Liver (tissue), 3 donors: ENCODE measurements at regions not wholly inside any gene's neighbourhood (a gene's known extent, or its start where the extent isn't known, plus 50 kb on each side); places are given as distances from the start of the nearest gene placed in this dataset.

Source experiments
- FOXA1 ChIP-seq: IDR thresholded peaks from 2 replicates; pipeline ENCODE4 v1.6.1; 2016; ENCODE audit warnings: antibody characterized with exemption
- GABPA ChIP-seq, 2 donors: IDR thresholded peaks in 1 of 2; conservative IDR thresholded peaks in 1 of 2; 2 replicates each; pipeline ENCODE4 v1.6.1; 2016; ENCODE audit warnings: antibody characterized with exemption in 2 of 2, mild to moderate bottlenecking in 1 of 2, moderate library complexity in 1 of 2
- YY1 ChIP-seq: IDR thresholded peaks from 2 replicates; pipeline ENCODE4 v1.6.1; 2016; ENCODE audit warnings: antibody characterized with exemption, mild to moderate bottlenecking
- TF ChIP-seq, protein P1 (sequence below): fragments of 150-350 bp; IDR thresholded peaks from 2 replicates; pipeline ENCODE4 v1.5.1; 2017; ENCODE audit warnings: improper control_type of control experiment, low read depth, low read length; ENCODE audit not compliant: missing input control
- TF ChIP-seq, protein P2 (sequence below): IDR thresholded peaks from 2 replicates; pipeline ENCODE4 v1.6.1; 2016; ENCODE audit warnings: antibody characterized with exemption
- TF ChIP-seq, protein P3 (sequence below): IDR thresholded peaks from 2 replicates; pipeline ENCODE4 v1.6.1; 2016; ENCODE audit warnings: antibody characterized with exemption
- TF ChIP-seq, protein P4 (sequence below): IDR thresholded peaks from 2 replicates; pipeline ENCODE4 v1.6.1; 2016; ENCODE audit warnings: antibody characterized with exemption
- donor health status: healthy.
- donor health status: healthy.

DNA sequence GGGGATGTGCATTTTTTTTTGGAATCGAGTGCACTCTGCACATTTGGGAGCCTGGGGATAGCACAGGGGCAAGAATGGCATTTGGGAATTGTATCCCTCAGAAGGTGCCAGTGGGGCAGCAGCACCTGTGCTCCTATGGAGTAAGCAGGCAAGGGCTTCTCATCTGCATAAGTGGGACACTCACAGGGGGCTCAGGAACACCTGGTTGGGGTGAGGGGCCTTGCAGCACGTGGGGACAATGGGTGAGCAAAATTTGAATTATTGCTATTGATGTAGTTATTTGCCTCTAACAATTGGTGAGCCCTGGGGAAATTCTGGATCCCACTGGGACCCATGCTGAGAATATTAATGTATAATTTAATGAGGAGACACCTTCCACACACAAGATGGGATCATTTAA lies 274.2 kb downstream of the TTC6 start:
- TF ChIP-seq, protein P1, sequence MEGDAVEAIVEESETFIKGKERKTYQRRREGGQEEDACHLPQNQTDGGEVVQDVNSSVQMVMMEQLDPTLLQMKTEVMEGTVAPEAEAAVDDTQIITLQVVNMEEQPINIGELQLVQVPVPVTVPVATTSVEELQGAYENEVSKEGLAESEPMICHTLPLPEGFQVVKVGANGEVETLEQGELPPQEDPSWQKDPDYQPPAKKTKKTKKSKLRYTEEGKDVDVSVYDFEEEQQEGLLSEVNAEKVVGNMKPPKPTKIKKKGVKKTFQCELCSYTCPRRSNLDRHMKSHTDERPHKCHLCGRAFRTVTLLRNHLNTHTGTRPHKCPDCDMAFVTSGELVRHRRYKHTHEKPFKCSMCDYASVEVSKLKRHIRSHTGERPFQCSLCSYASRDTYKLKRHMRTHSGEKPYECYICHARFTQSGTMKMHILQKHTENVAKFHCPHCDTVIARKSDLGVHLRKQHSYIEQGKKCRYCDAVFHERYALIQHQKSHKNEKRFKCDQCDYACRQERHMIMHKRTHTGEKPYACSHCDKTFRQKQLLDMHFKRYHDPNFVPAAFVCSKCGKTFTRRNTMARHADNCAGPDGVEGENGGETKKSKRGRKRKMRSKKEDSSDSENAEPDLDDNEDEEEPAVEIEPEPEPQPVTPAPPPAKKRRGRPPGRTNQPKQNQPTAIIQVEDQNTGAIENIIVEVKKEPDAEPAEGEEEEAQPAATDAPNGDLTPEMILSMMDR, result no peak
- TF ChIP-seq, protein P2, sequence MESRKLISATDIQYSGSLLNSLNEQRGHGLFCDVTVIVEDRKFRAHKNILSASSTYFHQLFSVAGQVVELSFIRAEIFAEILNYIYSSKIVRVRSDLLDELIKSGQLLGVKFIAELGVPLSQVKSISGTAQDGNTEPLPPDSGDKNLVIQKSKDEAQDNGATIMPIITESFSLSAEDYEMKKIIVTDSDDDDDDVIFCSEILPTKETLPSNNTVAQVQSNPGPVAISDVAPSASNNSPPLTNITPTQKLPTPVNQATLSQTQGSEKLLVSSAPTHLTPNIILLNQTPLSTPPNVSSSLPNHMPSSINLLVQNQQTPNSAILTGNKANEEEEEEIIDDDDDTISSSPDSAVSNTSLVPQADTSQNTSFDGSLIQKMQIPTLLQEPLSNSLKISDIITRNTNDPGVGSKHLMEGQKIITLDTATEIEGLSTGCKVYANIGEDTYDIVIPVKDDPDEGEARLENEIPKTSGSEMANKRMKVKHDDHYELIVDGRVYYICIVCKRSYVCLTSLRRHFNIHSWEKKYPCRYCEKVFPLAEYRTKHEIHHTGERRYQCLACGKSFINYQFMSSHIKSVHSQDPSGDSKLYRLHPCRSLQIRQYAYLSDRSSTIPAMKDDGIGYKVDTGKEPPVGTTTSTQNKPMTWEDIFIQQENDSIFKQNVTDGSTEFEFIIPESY, result no peak
- TF ChIP-seq YY1 (no peak), GABPA (IDR thresholded peaks at IDR 0.05 in 1 of 2, conservative IDR thresholded peaks at IDR 0.05 in 1 of 2) (no peak), FOXA1 (no peak)
- TF ChIP-seq, protein P3, sequence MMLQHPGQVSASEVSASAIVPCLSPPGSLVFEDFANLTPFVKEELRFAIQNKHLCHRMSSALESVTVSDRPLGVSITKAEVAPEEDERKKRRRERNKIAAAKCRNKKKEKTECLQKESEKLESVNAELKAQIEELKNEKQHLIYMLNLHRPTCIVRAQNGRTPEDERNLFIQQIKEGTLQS, result no peak
- TF ChIP-seq, protein P4, sequence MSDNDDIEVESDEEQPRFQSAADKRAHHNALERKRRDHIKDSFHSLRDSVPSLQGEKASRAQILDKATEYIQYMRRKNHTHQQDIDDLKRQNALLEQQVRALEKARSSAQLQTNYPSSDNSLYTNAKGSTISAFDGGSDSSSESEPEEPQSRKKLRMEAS, result no peak
